ENCODE measurements at regions not wholly inside any gene's neighbourhood (a gene's known extent, or its start where the extent isn't known, plus 50 kb on each side); places are given as distances from the start of the nearest gene placed in this dataset.

- TF ChIP-seq CTCF (IDR thresholded peaks at IDR 0.05; ENCODE audit: low read length) (no peak), EZH2 (IDR thresholded peaks at IDR 0.05; ENCODE audit: borderline replicate concordance, low read length) (no peak)
These were observed 185.6 kb upstream of the TAB2 start for GRCh38 chr6:149131891-149132290.
